Fibroblast of mammary gland (primary cell): ENCODE measurements at regions not wholly inside any gene's neighbourhood (a gene's known extent, or its start where the extent isn't known, plus 50 kb on each side); places are given as distances from the start of the nearest gene placed in this dataset.

Experiments
- DNase-seq: peaks from one replicate; pipeline ENCODE4 v3.0.0-alpha.2; 2010; ENCODE audit warnings: low read depth
- H3K4me3 ChIP-seq: 2 replicates; pipeline ENCODE4 v1.5.1; 2011; ENCODE audit warnings: low read depth, mild to moderate bottlenecking, low read length, moderate library complexity; ENCODE audit not compliant: control insufficient read depth
- CTCF ChIP-seq: conservative IDR thresholded peaks from 2 replicates; pipeline ENCODE4 v1.5.1; 2011; ENCODE audit warnings: low read depth, low read length, inconsistent platforms; ENCODE audit not compliant: control insufficient read depth, insufficient read depth

- H3K4me3 ChIP-seq, result no peak overlapping the region
- DNase-seq, result no peak
- TF ChIP-seq CTCF, result no peak
These were observed 1150.5 kb downstream of the BRD1 start for GRCh38 chr22:48677168-48677520.

GRCh38 chr22:48676266-48677167 lies 1151.2 kb downstream of the BRD1 start:
- H3K4me3 ChIP-seq, result no peak overlapping the region
- no peak for DNase-seq
- no peak for TF ChIP-seq CTCF

- no peak for TF ChIP-seq CTCF
- H3K4me3 ChIP-seq, result no peak overlapping the region
- DNase-seq, result no peak
These were observed 1151.9 kb downstream of the BRD1 start for GRCh38 chr22:48675830-48676145.

- H3K4me3 ChIP-seq, result no peak overlapping the region
- DNase-seq, result no peak
- TF ChIP-seq CTCF, result no peak
These were observed 1152.4 kb downstream of the BRD1 start for GRCh38 chr22:48675141-48675829.

GRCh38 chr22:48673806-48674500 lies 1153.7 kb downstream of the BRD1 start:
- TF ChIP-seq CTCF, result no peak
- no peak for DNase-seq

GRCh38 chr22:48672387-48672786 lies 1155.3 kb downstream of the BRD1 start:
- no peak overlapping the region for H3K4me3 ChIP-seq
- DNase-seq, result no peak
- TF ChIP-seq CTCF, result no peak

More at GRCh38 chr22:48673806-48674500, 1153.7 kb downstream of the BRD1 start:
- no peak overlapping the region for H3K4me3 ChIP-seq
